ENCODE measurements at regions not wholly inside any gene's neighbourhood (a gene's known extent, or its start where the extent isn't known, plus 50 kb on each side); places are given as distances from the start of the nearest gene placed in this dataset.
"Not testable (repeated sequence)": the region's sequence is repeated elsewhere in the genome, so short reads cannot be mapped to it uniquely, and the experiment has no call there.

GRCh38 chr3:71986606-71987005, 201.7 kb upstream of the PROK2 start:
- no peak for DNase-seq
- H3K27me3 Mint-ChIP-seq, result no peaks in the 10 kb centered on the region
- H3K36me3 Mint-ChIP-seq (ENCODE audit: low read depth), result no peaks in the 10 kb centered on the region
- H3K4me1 Mint-ChIP-seq, result peaks cover 44% of the 10 kb centered on the region
- POLR2A ChIA-PET, result no interaction called here
- CTCF ChIA-PET, result interaction anchor here (0.7 to 1.5 kb wide), 3 partner anchors 8 to 346 kb away, joined by 3 to 7 read pairs (median 4); no protein-coding TSS in a partner anchor
- intact Hi-C loops (cut with DNase I, micrococcal nuclease), result loop anchor here (5.0 to 10.0 kb wide), 2 partner anchors 116 to 458 kb away; partner anchors contain the start of gene RYBP (in 2 of the 2)
- H3K4me3 Mint-ChIP-seq, result no peak overlapping the region
- peaks cover 8% of the 10 kb centered on the region for H3K9me3 Mint-ChIP-seq (ENCODE audit: low read depth)
- no peak for ATAC-seq
- no peak overlapping the region for H3K27ac Mint-ChIP-seq

- DNase-seq (peak; percentile 69), ATAC-seq (peak; percentile 84)
- intact Hi-C loops (cut with DNase I, micrococcal nuclease), result loop anchor here (5.0 to 10.0 kb wide), 2 partner anchors 117 to 460 kb away; partner anchors contain the start of gene RYBP (in 2 of the 2)
- Mint-ChIP-seq H3K27me3 (peaks cover 4% of the 10 kb centered on the region), H3K4me1 (peaks cover 47% of the 10 kb centered on the region), H3K36me3 (ENCODE audit: low read depth) (no peaks in the 10 kb centered on the region), H3K4me3 (peak overlapping the region; percentile 1), H3K27ac (peak overlapping the region; percentile 64), H3K9me3 (ENCODE audit: low read depth) (peaks cover 2% of the 10 kb centered on the region)
- ChIA-PET CTCF (interaction anchor here (1.0 to 1.2 kb wide), 3 partner anchors 9 to 44 kb away, joined by 3 to 4 read pairs (median 3); no protein-coding TSS in a partner anchor), POLR2A (interaction anchor here (0.7 to 1.6 kb wide), 4 partner anchors 9 to 440 kb away, joined by 4 to 8 read pairs (median 6); no protein-coding TSS in a partner anchor)
Measured at GRCh38 chr3:71984843-71985613, 200.1 kb upstream of the PROK2 start.

GRCh38 chr3:71983694-71984093, 198.7 kb upstream of the PROK2 start:
- peaks cover 4% of the 10 kb centered on the region for H3K27me3 Mint-ChIP-seq
- H3K36me3 Mint-ChIP-seq (ENCODE audit: low read depth), result no peaks in the 10 kb centered on the region
- CTCF ChIA-PET, result interaction anchor here (0.8 to 1.4 kb wide), 4 partner anchors 10 to 42 kb away, joined by 3 to 4 read pairs (median 4); no protein-coding TSS in a partner anchor

GRCh38 chr3:71982506-71983258, 197.7 kb upstream of the PROK2 start:
- POLR2A ChIA-PET; H3K36me3 Mint-ChIP-seq (ENCODE audit: low read depth); H3K27me3 Mint-ChIP-seq; H3K9me3 Mint-ChIP-seq (ENCODE audit: low read depth); ATAC-seq: not testable (repeated sequence)
- peak overlapping the region; percentile 79 for H3K27ac Mint-ChIP-seq
- peaks cover 65% of the 10 kb centered on the region for H3K4me1 Mint-ChIP-seq
- DNase-seq, result peak; percentile 83
- intact Hi-C loops (cut with DNase I, micrococcal nuclease), result loop anchor here (1.0 to 10.0 kb wide), 6 partner anchors 14 to 866 kb away; partner anchors contain the start of genes RYBP (in 2 of the 2) and SHQ1 (in 1 of the 2)
- CTCF ChIA-PET, result interaction anchor here (0.7 to 1.4 kb wide), 2 partner anchors 11 to 113 kb away, joined by 3 read pairs; no protein-coding TSS in a partner anchor
- peak overlapping the region; percentile 14 for H3K4me3 Mint-ChIP-seq

More at GRCh38 chr3:71983694-71984093, 198.7 kb upstream of the PROK2 start:
- H3K27ac Mint-ChIP-seq, result peak overlapping the region; percentile 85
- intact Hi-C loops (cut with DNase I, micrococcal nuclease), result loop anchor here (2.0 to 10.0 kb wide), 5 partner anchors 13 to 865 kb away; partner anchors contain the start of genes RYBP (in 2 of the 2) and SHQ1 (in 1 of the 2)
- no peak for DNase-seq
- ATAC-seq, result no peak
- H3K9me3 Mint-ChIP-seq (ENCODE audit: low read depth), result peaks cover 2% of the 10 kb centered on the region
- peaks cover 55% of the 10 kb centered on the region for H3K4me1 Mint-ChIP-seq
- H3K4me3 Mint-ChIP-seq, result no peak overlapping the region
- POLR2A ChIA-PET, result interaction anchor here (0.6 kb wide), 1 partner anchor 260 kb away, joined by 3 read pairs; no protein-coding TSS in a partner anchor

- peaks cover 13% of the 10 kb centered on the region for H3K27me3 Mint-ChIP-seq
- no peaks in the 10 kb centered on the region for H3K36me3 Mint-ChIP-seq (ENCODE audit: low read depth)
- H3K9me3 Mint-ChIP-seq (ENCODE audit: low read depth), result peaks cover 6% of the 10 kb centered on the region
- DNase-seq, result no peak
- peaks cover 56% of the 10 kb centered on the region for H3K4me1 Mint-ChIP-seq
- CTCF ChIA-PET, result interaction anchor here (1.1 kb wide), 1 partner anchor 845 kb away, joined by 3 read pairs; no protein-coding TSS in a partner anchor
- peak overlapping the region; percentile 81 for H3K27ac Mint-ChIP-seq
- no peak for ATAC-seq
- intact Hi-C loops (cut with DNase I, micrococcal nuclease), result loop anchor here (2.0 to 5.0 kb wide), 4 partner anchors 158 to 508 kb away; no protein-coding TSS in a partner anchor
- POLR2A ChIA-PET, result no interaction called here
- peak overlapping the region; percentile 44 for H3K4me3 Mint-ChIP-seq
Measured at GRCh38 chr3:71979175-71979574, 194.2 kb upstream of the PROK2 start.

GRCh38 chr3:71978150-71978721, 193.3 kb upstream of the PROK2 start:
- no peaks in the 10 kb centered on the region for H3K36me3 Mint-ChIP-seq (ENCODE audit: low read depth)
- H3K4me1 Mint-ChIP-seq, result peaks cover 47% of the 10 kb centered on the region
- POLR2A ChIA-PET, result interaction anchor here (0.7 to 1.4 kb wide), 6 partner anchors 16 to 505 kb away, joined by 3 to 5 read pairs (median 4); no protein-coding TSS in a partner anchor
- intact Hi-C loops (cut with DNase I, micrococcal nuclease), result loop anchor here (1.0 to 5.0 kb wide), 11 partner anchors 21 to 745 kb away; no protein-coding TSS in a partner anchor
- ATAC-seq, result peak; percentile 87
- H3K4me3 Mint-ChIP-seq, result peak overlapping the region; percentile 44
- peak; percentile 67 for DNase-seq
- CTCF ChIA-PET, result interaction anchor here (0.8 to 2.0 kb wide), 8 partner anchors 9 to 846 kb away, joined by 3 to 10 read pairs (median 5); no protein-coding TSS in a partner anchor
- H3K27me3 Mint-ChIP-seq, result peaks cover 13% of the 10 kb centered on the region
- H3K27ac Mint-ChIP-seq, result peak overlapping the region; percentile 81
- peaks cover 6% of the 10 kb centered on the region for H3K9me3 Mint-ChIP-seq (ENCODE audit: low read depth)

DNA sequence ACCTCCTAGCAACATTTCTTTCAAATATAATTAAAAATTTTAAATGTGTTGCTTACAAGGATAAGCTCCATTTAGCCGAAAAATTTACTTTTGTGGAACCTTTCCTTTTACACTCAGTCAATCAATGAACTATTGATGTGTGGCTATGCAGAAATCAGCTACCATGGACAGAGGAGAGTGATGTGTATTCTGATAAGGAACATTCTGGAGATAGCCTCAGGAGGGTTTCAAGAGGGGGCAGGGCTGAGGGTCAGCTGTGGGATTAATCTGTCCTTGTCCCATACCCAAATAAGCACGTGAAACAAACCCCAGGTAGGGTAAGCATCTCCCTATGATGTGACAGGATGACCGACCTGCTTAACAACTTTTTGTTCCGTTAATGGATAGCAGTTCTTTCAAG, 192.6 kb upstream of the PROK2 start:
- H3K4me3 Mint-ChIP-seq, result no peak overlapping the region
- ChIA-PET CTCF (interaction anchor here (0.9 to 2.0 kb wide), 5 partner anchors 10 to 267 kb away, joined by 4 to 10 read pairs (median 6); no protein-coding TSS in a partner anchor), POLR2A (interaction anchor here (0.7 to 1.4 kb wide), 7 partner anchors 17 to 506 kb away, joined by 3 to 5 read pairs (median 4); no protein-coding TSS in a partner anchor)
- intact Hi-C loops (cut with DNase I, micrococcal nuclease), result loop anchor here (5.0 kb wide), 2 partner anchors 160 to 510 kb away; no protein-coding TSS in a partner anchor
- H3K36me3 Mint-ChIP-seq (ENCODE audit: low read depth), result no peaks in the 10 kb centered on the region
- peaks cover 40% of the 10 kb centered on the region for H3K4me1 Mint-ChIP-seq
- peaks cover 13% of the 10 kb centered on the region for H3K27me3 Mint-ChIP-seq
- DNase-seq (no peak), ATAC-seq (no peak)
- peaks cover 6% of the 10 kb centered on the region for H3K9me3 Mint-ChIP-seq (ENCODE audit: low read depth)
- no peak overlapping the region for H3K27ac Mint-ChIP-seq

GRCh38 chr3:71975573-71975972, 190.6 kb upstream of the PROK2 start:
- peaks cover 29% of the 10 kb centered on the region for H3K4me1 Mint-ChIP-seq
- ATAC-seq (no peak), DNase-seq (no peak)
- H3K27ac Mint-ChIP-seq, result no peak overlapping the region
- ChIA-PET CTCF (no interaction called here), POLR2A (no interaction called here)
- peaks cover 12% of the 10 kb centered on the region for H3K27me3 Mint-ChIP-seq
- intact Hi-C loops (cut with DNase I, micrococcal nuclease), result loop anchor here (5.0 kb wide), 2 partner anchors 162 to 512 kb away; no protein-coding TSS in a partner anchor
- peaks cover 4% of the 10 kb centered on the region for H3K9me3 Mint-ChIP-seq (ENCODE audit: low read depth)
- no peaks in the 10 kb centered on the region for H3K36me3 Mint-ChIP-seq (ENCODE audit: low read depth)
- H3K4me3 Mint-ChIP-seq, result no peak overlapping the region

DNA sequence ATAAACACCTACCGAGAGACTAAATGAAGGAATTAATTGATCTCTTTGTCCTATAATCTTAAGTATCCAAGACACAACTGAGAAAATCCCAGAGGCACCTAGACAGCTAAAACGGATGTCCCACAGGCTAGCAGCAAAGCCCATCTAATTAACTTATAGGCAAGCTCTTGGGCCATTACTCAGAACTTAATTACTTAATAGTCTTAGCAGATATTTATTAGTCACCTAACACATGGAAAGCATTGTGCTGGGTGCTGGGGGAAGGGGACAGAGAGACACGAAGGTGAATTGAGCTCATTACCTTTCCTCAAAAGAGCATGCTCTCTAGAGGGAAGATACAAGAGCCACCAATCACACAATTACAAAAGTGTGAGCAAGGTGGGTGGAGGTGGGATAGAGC, 189.8 kb upstream of the PROK2 start:
- Mint-ChIP-seq H3K9me3 (ENCODE audit: low read depth) (peaks cover 4% of the 10 kb centered on the region), H3K4me3 (no peak overlapping the region), H3K27me3 (peaks cover 15% of the 10 kb centered on the region), H3K27ac (no peak overlapping the region), H3K4me1 (peaks cover 26% of the 10 kb centered on the region), H3K36me3 (ENCODE audit: low read depth) (no peaks in the 10 kb centered on the region)
- POLR2A ChIA-PET, result no interaction called here
- CTCF ChIA-PET, result interaction anchor here (0.7 to 0.8 kb wide), 2 partner anchors 15 to 33 kb away, joined by 3 read pairs; no protein-coding TSS in a partner anchor
- DNase-seq (no peak), ATAC-seq (no peak)
- intact Hi-C loops (cut with DNase I, micrococcal nuclease), result loop anchor here (5.0 kb wide), 2 partner anchors 163 to 513 kb away; no protein-coding TSS in a partner anchor

GRCh38 chr3:71973274-71974030, 188.5 kb upstream of the PROK2 start:
- no peak for ATAC-seq
- no peak for DNase-seq
- Mint-ChIP-seq H3K36me3 (ENCODE audit: low read depth) (no peaks in the 10 kb centered on the region), H3K9me3 (ENCODE audit: low read depth) (peaks cover 4% of the 10 kb centered on the region), H3K4me3 (no peak overlapping the region), H3K27ac (no peak overlapping the region), H3K4me1 (peaks cover 15% of the 10 kb centered on the region), H3K27me3 (peaks cover 15% of the 10 kb centered on the region)
- intact Hi-C loops (cut with DNase I, micrococcal nuclease), result no loop called here
- CTCF ChIA-PET, result interaction anchor here (0.8 kb wide), 1 partner anchor 165 kb away, joined by 3 read pairs; no protein-coding TSS in a partner anchor
- POLR2A ChIA-PET, result no interaction called here
